ENCODE measurements at regions not wholly inside any gene's neighbourhood (a gene's known extent, or its start where the extent isn't known, plus 50 kb on each side); places are given as distances from the start of the nearest gene placed in this dataset.

GRCh38 chr10:121130382-121130781 lies 279.2 kb downstream of the WDR11 start:
- TF ChIP-seq CTCF (conservative IDR thresholded peaks at IDR 0.05; ENCODE audit: low read length) (no peak), EZH2phosphoT487 (IDR thresholded peaks at IDR 0.05; ENCODE audit: borderline replicate concordance) (no peak)
